OCI-LY7 (cell line): ENCODE measurements at regions not wholly inside any gene's neighbourhood (a gene's known extent, or its start where the extent isn't known, plus 50 kb on each side); places are given as distances from the start of the nearest gene placed in this dataset.

Experiments used
- CTCF ChIP-seq: fragments of 200-600 bp; sonication (generic); conservative IDR thresholded peaks from 2 replicates; pipeline ENCODE4 v1.5.1; 2014; ENCODE audit warnings: mild to moderate bottlenecking, antibody characterized with exemption, low read length, moderate library complexity, mixed read lengths
- EZH2phosphoT487 ChIP-seq: fragments of 200-600 bp; sonication (generic); IDR thresholded peaks from 2 replicates; pipeline ENCODE4 v1.6.1; 2018; ENCODE audit warnings: low read depth, borderline replicate concordance, mild to moderate bottlenecking, mixed run types, antibody characterized with exemption, low read length, moderate library complexity, mixed read lengths

- no peak for TF ChIP-seq CTCF
- no peak for TF ChIP-seq EZH2phosphoT487
Observed at GRCh38 chr3:59311231-59311630, 261.4 kb upstream of the CFAP20DC start.
